ENCODE measurements at regions not wholly inside any gene's neighbourhood (a gene's known extent, or its start where the extent isn't known, plus 50 kb on each side); places are given as distances from the start of the nearest gene placed in this dataset.

DNA sequence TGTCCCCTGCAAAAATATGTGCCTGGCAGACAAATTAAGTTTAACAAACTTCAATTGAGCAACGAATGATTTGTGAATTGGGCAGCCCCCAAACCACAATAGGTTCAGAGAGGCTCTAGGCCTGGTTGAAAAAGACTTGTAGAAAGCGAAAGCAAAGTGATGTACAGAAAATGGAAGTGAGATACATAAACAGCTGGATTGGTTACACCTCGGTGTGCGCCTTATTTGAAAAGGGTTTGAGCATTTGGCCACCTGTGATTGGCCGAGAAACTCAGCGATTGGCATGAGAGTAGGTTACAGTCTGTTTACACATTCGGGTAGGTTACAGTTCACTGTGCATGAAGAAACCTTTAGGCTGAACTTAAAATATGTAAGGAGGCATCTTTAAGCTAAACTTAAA lies 136.9 kb downstream of the CD83 start:
- DNase-seq (ENCODE audit: low read depth) = no peak

DNA sequence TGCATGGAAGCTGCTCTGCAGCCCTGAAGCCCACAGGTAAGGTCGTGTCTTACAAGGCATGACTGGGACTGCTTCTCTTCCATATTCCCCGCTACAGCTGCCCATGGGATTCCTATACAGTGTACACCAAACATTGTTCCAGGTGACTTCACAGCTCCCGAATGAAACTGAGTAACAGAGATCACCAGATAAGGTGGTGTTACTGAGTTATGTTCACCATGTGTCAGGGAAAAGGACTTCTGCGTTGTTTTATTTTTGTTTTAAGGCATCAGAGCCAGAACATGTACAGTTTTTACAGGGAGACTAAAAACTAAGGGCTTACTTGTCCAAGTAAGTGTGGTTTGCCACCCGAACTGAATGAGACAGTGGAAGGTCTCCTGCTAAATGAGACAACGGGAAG lies 138.3 kb downstream of the CD83 start:
- DNase-seq (ENCODE audit: low read depth) = no peak

DNA sequence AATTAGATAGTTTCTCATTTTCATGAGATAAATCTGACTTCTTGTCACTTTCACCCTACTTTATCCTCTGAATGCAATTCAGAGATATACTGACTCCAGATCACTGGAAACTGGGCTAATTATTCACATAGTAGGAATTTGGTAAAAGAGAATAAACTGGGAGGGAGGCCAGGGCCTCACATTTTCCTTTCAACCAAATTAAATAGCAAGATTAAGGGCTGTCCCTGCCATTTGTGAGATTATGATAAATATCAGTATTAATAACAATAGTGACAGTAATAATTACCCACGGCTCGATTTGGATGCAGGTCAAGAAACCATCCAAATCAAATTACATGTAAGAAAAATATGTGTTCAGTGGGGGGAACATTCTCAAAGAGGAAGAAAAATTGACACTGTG lies 140.5 kb downstream of the CD83 start:
- no peak for DNase-seq (ENCODE audit: low read depth)

DNA sequence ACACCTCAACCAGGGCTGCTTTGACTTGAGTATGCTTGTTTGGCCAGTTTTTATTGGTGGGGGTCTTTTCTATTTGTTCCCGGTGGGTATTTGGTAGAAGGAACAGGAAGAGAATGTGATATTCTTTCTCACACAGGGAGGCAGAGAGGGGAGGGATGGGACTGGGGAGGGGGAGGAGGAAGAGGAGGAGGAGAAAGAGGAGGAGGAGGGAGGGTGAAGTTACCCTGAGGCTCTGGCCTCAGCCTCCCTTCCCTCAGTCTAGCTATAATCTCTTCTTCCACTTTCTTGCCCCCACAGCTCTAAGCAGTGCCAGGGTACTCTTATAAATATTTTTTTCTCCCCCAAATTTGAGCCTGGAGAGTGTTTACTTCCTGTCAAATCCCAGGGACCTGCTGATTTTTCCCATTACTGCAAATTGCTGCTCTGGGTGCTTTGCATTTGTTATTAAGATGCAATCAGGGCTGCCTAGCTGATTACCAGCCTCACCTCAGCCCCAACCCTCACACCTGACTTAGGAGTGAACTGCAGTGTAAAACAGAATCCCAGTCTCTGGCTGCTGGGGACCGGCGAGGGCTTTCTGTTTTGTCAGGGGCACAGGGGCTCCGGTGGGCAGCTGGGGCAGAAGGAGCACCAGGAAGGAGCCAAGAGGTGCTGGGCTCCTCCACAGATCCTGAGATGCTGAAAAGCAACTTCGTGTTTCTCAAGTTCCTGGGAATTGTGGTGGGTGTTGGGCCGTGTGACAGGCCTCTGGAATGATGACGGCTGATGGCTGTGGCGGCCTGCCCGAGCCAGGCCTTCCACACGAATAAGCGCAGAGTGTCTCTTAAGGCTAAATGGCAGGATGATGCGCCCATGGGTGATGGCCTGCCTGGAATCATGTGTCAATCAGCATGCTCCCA lies 141.4 kb downstream of the CD83 start:
- no peak for DNase-seq (ENCODE audit: low read depth)

DNA sequence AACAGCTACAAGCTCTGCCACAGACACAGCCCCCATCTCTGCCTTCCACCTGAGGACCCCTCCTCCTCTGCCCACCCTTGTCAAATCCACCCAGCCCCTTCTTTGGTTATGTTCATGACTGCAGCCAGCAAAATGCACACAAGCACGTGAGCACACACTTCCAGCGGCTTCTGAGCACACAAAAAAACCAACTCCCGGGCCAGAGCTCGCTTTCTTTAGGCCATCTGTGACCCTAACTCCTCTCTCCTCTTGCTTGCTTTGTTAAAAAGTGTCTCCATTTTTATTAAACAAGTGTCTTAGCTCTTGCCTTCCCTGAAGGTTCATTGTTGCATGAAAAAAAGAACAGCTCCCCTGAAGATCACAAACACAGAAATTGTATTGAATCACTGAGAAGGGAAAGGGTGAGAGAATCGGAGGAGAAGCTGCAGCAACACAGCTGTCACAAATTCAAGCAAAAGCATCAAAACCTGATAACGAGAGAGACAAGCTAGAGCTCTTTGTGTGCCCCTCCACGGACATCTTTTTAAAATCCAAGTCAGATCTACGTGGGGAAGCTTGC lies 142.1 kb downstream of the CD83 start:
- DNase-seq (ENCODE audit: low read depth) = no peak

DNA sequence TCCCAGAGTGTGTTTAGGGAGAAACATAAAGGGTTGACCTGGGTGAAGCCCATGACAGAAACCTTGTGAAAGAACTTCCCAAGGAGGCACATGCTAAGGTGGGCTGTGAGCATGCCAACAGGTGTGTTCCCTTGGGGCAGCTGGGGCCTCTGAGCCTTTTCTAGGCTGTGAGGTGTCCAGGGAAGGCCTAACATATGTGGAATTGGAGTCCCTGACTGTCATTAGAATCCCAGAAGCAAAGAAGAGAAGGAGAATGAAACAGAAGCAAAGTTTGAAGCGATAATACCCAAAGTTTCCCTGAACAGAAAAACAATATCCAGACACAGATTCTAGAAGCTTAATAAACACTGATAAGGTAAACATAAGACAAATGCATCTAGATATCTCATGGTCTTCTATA lies 143.3 kb downstream of the CD83 start:
- no peak for DNase-seq (ENCODE audit: low read depth)

DNA sequence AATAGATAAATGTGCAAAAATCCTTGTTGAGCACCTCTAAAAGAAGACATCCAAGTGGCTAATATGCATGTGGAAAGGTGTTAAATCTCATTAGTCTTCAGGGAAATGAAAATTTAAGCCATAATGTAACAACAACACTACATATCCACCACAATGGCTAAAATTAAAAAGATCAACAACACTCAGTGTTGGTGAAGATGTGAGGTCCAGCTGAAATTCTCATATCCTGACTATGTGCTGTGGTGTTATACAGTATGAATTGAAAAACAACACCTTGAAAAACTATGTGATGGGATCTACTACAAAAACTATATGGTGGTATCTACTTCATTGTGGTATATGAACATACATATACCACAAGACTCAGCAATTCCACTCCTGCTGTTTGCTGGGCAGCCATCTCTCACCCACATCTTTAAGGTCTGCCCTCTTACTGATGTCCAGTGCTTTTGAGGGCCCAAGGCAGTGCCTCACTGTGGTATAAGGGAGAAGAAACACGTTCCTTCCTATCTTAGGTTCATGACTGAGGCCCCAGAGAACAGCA lies 146.4 kb downstream of the CD83 start:
- DNase-seq (ENCODE audit: low read depth) = no peak

DNA sequence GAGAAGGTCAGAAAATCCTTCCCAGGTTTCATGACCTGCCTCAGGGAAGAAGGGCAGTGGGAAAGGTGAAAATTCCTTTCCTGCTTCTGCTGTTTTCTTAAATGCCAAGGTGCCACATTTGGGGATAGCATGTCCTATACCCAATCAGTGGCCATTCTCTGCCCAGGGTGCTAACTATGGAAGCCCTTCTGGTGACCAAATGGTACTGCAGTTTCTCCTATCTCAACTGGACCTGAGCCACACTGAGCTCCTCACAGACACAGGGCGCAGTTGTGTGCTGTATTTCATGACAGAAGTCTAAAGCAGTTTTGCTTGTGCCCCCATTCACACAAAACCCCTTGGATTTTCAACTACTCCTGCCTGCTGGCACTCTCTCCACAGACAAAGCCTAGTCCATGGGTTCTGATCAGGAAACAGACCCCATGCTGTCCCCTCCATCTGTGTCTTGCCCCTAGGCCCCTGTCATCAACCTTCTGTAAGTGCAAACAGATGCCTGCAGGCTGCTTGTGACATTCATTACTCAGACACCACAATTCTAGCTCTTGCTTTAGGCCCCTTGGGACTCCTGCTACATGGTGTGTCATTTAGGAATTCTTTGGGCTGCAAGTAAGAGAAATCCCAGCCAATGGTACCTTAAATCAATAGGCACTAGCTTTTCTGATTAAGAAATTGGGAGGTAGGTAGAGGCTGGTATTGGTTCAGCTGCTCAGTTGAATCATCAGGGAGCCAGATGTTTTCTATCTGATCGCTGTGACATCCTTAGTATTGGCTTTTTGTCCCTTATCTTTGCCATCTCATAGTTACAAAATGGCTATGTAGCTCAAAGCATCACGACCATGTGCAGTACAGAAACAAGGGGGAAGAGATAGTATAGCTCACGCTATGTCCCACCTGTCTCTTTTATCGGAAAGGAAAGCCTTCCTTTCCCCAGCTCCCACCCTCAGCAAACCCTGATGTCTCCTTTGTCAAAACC lies 147.8 kb downstream of the CD83 start:
- DNase-seq (ENCODE audit: low read depth) = no peak

DNA sequence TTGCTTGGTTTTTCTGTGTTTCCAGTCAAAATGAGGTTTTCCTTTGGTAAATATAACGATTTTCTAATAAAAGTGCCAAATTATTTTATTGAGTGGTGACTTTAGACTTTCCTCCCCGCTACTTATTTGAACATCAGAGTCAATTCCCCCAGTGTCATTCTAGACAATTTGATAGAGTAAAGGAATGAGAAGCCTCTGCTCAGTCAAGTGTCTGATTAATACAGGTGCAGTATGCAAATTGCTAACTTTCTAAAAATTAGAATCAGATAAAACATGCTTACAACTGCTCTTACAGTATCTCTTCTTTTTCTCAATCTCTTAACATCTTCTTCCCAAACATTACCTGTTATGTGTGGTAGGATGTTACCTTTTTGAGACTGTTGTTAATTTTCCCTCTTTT lies 148.7 kb downstream of the CD83 start:
- no peak for DNase-seq (ENCODE audit: low read depth)

DNA sequence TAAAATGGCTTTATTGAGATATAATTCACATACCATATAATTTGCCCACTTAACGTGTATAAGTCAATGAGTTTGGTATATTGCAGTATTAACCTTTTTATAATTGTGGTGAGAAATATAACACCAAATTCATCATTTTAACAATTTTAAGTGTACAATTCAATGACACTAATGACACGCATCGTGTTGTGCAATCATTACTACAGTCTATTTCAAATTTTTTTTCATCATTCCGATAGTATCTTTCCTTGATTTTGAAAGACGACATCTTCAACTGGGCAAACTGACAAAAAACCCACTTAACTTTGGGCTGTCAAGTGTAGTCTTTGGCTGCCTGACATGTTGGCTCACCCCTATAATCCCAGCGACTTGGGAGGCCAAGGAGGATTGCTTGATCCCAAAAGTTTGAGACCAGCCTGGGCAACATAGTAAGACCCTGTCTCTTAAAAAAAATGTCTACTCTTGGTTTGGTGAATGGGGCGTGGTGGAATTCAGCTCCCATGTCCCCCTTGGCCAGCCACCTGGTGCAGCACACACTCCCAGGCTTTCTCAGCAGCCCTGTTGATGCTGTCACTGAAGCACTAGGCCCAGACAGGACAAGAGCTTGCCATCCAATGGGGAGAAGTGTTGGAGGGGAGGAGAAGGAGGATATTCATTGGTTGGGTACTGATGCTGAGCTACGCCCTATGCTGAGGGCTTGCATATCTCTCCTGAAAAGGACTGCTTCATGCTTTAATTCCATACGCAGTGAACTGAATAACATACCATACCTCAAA lies 150.5 kb downstream of the CD83 start:
- DNase-seq (ENCODE audit: low read depth) = no peak

DNA sequence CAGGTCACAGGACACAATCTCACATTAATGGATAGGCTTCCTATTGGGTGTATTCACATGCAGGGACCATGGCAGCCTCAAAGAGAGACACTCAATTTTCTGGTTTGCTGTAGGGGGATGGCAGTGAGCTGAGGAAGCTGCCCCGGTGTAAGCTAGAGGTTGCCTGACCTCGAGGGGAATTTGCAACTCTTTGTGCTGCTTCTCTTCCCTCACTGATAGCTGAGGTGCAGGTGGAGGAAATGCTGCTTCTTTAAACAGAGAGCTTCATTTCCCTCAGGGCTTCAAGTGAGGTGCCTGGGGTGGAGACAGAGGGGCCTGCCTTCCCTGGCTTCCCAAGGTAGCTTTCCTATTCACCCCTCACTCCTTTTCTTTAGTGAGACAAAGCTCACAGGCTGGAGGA lies 151.9 kb downstream of the CD83 start:
- no peak for DNase-seq (ENCODE audit: low read depth)

DNA sequence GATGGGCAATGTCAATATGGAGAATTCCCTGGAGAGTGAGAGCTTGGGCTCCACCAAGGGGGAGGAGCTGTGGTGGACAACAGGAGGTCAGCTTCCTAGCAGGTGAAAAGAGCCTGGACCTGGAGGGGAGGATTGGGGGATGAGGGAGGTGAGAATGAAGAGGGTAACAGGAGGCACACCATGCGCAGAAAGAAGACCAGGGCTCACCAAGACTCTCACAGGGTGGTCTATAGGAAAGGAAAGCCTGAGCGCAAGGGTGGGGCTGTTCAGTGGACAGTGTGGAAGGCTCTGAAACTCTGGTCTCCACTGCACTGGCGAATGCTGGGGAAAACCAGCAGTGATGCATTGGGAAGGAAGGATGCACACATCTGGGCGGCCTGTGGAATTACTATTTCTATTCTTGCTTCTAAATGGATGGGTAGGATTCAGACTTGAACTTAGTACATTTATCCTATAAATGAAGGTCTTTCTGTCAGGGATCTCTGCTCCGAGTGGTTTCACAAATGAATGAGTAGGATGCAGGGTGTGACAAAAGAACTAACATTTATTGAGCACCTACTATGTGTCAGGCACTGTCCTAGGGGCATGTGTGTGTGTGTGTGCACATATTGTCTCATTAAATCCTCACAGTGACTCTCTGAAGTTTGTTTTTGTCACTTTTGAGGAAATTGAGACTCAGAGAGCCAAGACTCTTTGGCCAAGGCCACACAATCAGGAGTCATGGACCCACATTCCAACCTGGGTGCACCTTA lies 152.7 kb downstream of the CD83 start:
- DNase-seq (ENCODE audit: low read depth) = no peak

DNA sequence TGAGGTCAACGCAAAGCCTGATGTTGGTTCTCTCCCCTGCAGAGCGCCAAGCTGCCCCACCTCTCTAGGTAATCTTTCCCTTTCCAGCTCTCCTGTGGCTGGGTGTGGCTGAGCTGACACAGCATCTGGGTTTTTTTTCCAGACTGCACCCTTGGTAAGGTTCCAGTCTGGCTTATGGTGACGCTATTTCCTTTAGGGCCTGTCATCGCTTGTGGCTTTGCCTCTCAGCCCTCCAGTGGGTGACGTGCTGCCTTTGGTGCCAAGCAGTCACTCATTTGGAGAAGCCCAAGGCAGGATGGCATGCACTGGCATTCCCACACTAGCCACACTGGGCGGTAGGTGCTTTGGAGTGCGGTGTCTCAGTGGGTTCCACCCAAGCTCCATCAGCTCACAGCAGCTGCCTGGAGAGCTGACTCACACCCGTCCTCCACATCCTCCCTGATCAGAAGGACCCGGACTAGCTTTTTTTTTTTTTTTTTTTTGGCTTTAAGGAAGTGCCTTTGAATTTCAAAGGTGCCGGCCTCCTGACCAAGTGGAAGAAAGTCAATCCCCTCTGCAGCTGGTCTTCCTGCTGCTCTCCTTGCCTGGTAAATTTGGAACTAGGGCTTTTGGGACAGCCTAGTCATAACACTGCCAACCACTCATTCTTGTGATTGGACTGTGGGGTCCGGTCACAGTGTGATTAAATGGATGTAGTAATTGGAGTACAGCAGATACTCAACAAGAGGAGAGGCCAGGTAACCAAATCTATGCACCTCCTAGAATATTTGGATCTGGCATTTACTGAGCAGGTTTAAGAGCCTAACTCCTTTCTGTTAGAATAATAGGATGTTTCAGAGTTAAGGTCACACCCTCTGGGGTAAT lies 153.6 kb downstream of the CD83 start:
- DNase-seq (ENCODE audit: low read depth) = peak; percentile 39

DNA sequence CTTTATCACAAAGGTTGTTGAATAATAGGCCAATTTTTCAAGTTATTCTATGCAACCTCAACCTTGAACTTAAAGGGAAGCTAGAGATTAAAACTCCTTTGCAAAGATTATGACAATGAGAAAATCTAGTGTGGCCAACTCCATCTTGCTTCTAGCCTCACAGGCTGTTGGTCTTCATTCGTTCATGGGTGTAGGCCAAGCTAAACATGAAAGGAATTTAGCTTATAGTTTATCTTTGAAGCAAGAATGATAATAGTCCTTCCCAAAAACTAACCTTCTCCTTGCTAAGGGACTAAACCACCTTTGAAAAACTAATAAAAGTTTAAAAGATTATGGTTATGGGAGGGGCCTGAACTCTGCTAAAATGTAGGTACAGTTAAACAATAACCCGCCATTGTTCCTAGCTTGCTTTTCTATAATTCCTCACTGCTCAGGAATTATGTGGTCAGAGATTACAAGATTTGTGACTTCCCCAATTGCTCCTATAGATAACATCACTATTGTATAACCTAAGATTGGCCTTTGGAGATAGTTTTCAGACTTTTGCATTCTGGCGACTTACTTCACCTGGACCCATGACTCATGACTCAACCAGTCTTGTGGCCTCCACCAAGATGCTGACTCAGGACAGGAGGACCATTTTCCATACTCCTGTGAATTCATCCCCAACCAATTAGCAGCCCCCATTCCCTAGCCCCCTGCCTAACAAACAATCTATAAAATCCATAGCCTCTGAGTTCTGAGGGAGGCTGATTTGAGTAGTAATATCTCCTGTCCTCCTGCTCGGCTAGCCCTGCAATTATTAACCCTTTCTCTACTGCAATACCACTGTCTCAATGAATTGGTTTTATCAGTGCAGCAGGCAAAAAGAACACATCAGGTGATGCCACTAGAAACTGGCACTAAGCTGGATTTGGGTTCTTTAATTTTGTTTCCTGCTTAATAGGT lies 154.5 kb downstream of the CD83 start:
- no peak for DNase-seq (ENCODE audit: low read depth)

DNA sequence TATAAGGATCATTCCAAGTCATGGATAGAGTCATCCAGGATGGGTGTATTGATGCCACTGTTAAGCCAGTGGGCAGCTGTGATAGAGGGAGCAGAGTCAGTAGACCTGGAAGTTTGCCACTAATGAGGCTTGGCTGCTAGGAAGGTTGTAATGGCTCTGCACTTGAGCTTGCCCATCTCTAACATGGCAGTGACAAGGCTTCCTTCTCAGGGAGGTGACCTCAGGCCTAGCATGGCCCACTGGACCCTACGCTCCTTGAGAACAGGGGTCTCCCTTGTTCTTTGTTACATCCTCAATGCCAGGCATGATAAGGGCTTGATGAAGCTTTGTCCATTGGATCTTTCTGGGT lies 155.1 kb downstream of the CD83 start:
- no peak for DNase-seq (ENCODE audit: low read depth)

DNA sequence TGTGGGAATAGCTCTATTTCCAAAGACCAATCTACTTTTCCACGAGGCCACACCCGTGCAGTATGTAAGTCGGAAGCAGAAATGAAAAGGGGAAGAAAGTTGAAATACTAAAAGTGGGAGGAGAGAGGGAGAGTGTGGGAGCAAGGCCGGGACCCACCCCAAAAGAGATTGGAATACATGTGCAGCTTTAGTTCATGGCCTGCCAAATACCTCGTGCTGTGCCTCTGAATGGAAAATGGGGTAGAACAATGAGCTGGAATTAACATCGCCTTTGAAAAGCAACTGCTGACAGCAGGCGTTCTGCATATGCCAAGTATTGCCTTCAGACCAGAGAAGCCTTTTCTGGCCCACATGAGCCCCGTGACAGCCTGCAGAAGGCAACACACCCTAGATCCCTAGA lies 155.6 kb downstream of the CD83 start:
- DNase-seq (ENCODE audit: low read depth) = no peak

DNA sequence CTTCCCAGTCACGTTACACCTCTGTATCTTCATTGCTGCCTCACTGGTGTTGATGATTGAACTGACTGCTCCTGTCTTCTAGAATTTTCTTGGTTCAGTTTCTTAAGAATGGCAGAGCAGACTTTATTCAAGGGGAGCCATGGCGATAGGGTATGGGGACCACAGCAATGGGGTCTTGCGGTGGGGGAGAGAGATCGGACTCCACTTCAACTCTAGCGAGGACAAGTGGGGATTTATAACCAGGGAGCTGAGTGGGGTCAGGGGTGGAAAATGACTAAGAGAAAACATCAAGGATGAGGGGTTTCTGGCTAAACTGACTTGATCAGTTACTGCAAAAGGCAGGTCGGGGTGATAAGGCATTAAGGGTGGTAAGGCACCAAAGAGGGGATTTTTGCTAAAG lies 156.4 kb downstream of the CD83 start:
- no peak for DNase-seq (ENCODE audit: low read depth)

DNA sequence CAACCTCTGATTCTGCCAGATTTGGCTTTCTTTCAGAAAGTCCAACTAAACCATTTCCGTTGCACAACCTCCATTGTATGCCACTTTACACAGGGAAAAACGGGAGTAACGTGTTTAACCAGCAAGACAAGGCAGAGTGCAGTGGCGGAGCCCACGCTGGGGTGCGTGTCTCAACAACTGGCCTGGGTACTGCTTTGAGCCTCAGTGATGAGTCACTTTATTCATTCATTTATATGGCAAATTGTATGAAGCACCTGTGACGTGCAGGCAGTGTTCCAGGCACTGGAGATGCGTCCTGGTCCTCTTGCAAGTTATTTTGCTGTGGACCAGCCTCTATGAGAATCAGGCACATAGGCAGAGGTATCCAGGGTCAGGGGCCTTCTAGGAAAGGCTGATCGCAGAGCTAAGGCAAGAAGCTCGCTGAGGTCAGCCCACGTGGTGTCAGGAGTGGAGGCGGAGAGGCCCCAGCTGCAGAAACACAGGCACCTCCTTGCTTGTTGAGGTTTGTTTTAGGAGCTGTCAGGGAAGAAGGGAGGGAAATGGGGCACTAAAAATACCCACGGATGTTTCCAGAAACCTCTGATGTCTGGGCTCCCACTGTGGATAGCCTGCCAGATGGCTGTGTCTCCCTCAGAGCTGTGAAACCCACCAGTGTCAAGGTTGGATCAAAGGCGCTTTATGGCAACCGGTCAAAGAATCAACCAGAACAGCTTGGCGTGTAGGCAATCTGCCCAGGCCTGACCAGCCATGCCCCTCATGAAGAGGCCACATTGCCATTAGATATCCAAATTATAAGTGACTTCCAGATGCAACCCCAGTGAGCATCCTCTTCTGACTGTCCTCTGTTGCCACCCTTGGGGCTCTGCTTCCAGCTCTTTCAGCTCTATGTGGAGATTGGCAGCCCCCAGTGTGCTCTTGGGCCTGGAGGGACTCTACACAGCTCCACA lies 157.2 kb downstream of the CD83 start:
- no peak for DNase-seq (ENCODE audit: low read depth)

Data from stimulated activated CD4-positive, alpha-beta T cell treated with anti-CD3 and anti-CD28 coated beads, Interleukin-2, amount 100 ng/mL, for 4 hours (primary cell).